Astrocyte (in vitro differentiated cells and primary cell): ENCODE measurements at regions not wholly inside any gene's neighbourhood (a gene's known extent, or its start where the extent isn't known, plus 50 kb on each side); places are given as distances from the start of the nearest gene placed in this dataset.

Source experiments
- DNase-seq: peaks from one replicate; pipeline ENCODE4 v3.0.0-alpha.2; 2010; ENCODE audit warnings: low read depth
- FAIRE-seq: peaks from 2 replicates; lab custom pipeline; 2011; peaks lifted over from hg19 to GRCh38; lab: Jason Lieb, UNC
- H2AFZ ChIP-seq: 2 replicates; pipeline ENCODE4 v1.6.0; 2012; ENCODE audit warnings: low read depth, low read length, inconsistent platforms
- H3K27ac ChIP-seq: 2 replicates; pipeline ENCODE4 v1.5.1; 2011; ENCODE audit warnings: low read depth, low read length, inconsistent platforms
- H3K27me3 ChIP-seq: 2 replicates; pipeline ENCODE4 v1.6.0; 2011; ENCODE audit warnings: low read length, inconsistent platforms; ENCODE audit not compliant: insufficient read depth
- H3K36me3 ChIP-seq: 2 replicates; pipeline ENCODE4 v1.5.1; 2011; ENCODE audit warnings: low read length, inconsistent platforms; ENCODE audit not compliant: insufficient read depth
- H3K4me1 ChIP-seq: 2 replicates; pipeline ENCODE4 v1.5.1; 2011; ENCODE audit warnings: low read length, inconsistent platforms; ENCODE audit not compliant: insufficient read depth
- H3K4me2 ChIP-seq: 2 replicates; pipeline ENCODE4 v1.6.0; 2012; ENCODE audit warnings: low read length, inconsistent platforms
- H3K4me3 ChIP-seq: 2 replicates; pipeline ENCODE4 v1.5.1; 2011; ENCODE audit warnings: low read depth, mild to moderate bottlenecking, low read length, inconsistent platforms; ENCODE audit not compliant: insufficient read depth
- H3K79me2 ChIP-seq: 2 replicates; pipeline ENCODE4 v1.6.0; 2012; ENCODE audit warnings: mild to moderate bottlenecking, low read length, inconsistent platforms; ENCODE audit not compliant: insufficient read depth
- H3K9ac ChIP-seq: 2 replicates; pipeline ENCODE4 v1.6.0; 2012; ENCODE audit warnings: mild to moderate bottlenecking, low read length, inconsistent platforms
- H3K9me3 ChIP-seq: 2 replicates; pipeline ENCODE4 v1.5.1; 2012; ENCODE audit warnings: low read depth, mild to moderate bottlenecking, low read length, inconsistent platforms; ENCODE audit not compliant: insufficient read depth
- H4K20me1 ChIP-seq: 2 replicates; pipeline ENCODE4 v1.6.0; 2012; ENCODE audit warnings: low read length, inconsistent platforms; ENCODE audit not compliant: insufficient read depth
- H3K27ac Mint-ChIP-seq: one replicate; pipeline ENCODE4 v1.8.0; 2021; ENCODE audit warnings: mild to moderate bottlenecking, mixed read lengths; ENCODE audit not compliant: unreplicated experiment
- H3K27me3 Mint-ChIP-seq: one replicate; pipeline ENCODE4 v1.8.0; 2021; ENCODE audit warnings: low read depth, mixed read lengths; ENCODE audit not compliant: unreplicated experiment
- H3K36me3 Mint-ChIP-seq: one replicate; pipeline ENCODE4 v1.8.0; 2021; ENCODE audit warnings: low read depth, mixed read lengths; ENCODE audit not compliant: unreplicated experiment
- H3K4me1 Mint-ChIP-seq: one replicate; pipeline ENCODE4 v1.8.0; 2021; ENCODE audit warnings: low read depth, mixed read lengths; ENCODE audit not compliant: unreplicated experiment
- H3K4me3 Mint-ChIP-seq: one replicate; pipeline ENCODE4 v1.8.0; 2021; ENCODE audit warnings: mild to moderate bottlenecking, moderate library complexity, mixed read lengths; ENCODE audit not compliant: unreplicated experiment
- H3K9me3 Mint-ChIP-seq: one replicate; pipeline ENCODE4 v1.8.0; 2021; ENCODE audit warnings: mild to moderate bottlenecking, mixed read lengths; ENCODE audit not compliant: unreplicated experiment
- EZH2 ChIP-seq: IDR thresholded peaks from 2 replicates; pipeline ENCODE4 v1.6.1; 2012; ENCODE audit warnings: mild to moderate bottlenecking, low read length, inconsistent platforms; ENCODE audit not compliant: insufficient read depth
- TF ChIP-seq, protein P1 (sequence below): IDR thresholded peaks from 2 replicates; pipeline ENCODE4 v1.5.1; 2011; ENCODE audit warnings: low read depth, mild to moderate bottlenecking, inconsistent platforms, low read length, moderate library complexity; ENCODE audit not compliant: insufficient read depth

DNA sequence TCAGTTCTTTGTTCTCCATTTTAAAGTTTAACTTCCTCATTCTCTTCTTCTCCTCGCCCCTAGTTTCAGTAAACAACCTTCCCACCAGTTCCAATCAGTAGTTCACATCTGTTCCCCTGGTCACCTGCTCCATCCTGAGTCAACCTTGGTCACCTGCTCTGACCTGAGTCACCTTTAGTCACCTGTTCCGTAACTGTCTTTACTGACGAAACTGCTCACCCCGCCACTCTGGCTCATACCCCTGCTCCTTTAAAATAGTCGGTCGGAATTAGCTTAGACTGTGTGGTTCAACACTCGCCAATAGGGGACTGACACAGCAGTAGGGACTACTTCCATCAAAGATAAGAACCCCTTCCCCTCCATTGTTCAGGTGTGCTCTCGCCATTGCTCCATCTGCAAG is 76.3 kb upstream of the GPBP1 start:
- H3K79me2 ChIP-seq, result no peaks in the 10 kb centered on the region
- FAIRE-seq, result no peak
- no peak overlapping the region for H3K4me2 ChIP-seq
- Mint-ChIP-seq H3K27ac (no peak overlapping the region), H3K9me3 (peaks cover 23% of the 10 kb centered on the region), H3K4me3 (no peak overlapping the region), H3K27me3 (no peaks in the 10 kb centered on the region), H3K36me3 (no peaks in the 10 kb centered on the region), H3K4me1 (no peaks in the 10 kb centered on the region)
- H3K4me1 ChIP-seq, result no peaks in the 10 kb centered on the region
- H3K27ac ChIP-seq, result no peak overlapping the region
- H4K20me1 ChIP-seq, result no peaks in the 10 kb centered on the region
- DNase-seq, result no peak
- no peak overlapping the region for H3K9ac ChIP-seq
- TF ChIP-seq, protein P1, sequence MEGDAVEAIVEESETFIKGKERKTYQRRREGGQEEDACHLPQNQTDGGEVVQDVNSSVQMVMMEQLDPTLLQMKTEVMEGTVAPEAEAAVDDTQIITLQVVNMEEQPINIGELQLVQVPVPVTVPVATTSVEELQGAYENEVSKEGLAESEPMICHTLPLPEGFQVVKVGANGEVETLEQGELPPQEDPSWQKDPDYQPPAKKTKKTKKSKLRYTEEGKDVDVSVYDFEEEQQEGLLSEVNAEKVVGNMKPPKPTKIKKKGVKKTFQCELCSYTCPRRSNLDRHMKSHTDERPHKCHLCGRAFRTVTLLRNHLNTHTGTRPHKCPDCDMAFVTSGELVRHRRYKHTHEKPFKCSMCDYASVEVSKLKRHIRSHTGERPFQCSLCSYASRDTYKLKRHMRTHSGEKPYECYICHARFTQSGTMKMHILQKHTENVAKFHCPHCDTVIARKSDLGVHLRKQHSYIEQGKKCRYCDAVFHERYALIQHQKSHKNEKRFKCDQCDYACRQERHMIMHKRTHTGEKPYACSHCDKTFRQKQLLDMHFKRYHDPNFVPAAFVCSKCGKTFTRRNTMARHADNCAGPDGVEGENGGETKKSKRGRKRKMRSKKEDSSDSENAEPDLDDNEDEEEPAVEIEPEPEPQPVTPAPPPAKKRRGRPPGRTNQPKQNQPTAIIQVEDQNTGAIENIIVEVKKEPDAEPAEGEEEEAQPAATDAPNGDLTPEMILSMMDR, result no peak
- no peak for TF ChIP-seq EZH2
- no peaks in the 10 kb centered on the region for H3K27me3 ChIP-seq
- H2AFZ ChIP-seq, result no peak overlapping the region
- no peak overlapping the region for H3K4me3 ChIP-seq
- no peaks in the 10 kb centered on the region for H3K9me3 ChIP-seq
- H3K36me3 ChIP-seq, result no peaks in the 10 kb centered on the region

DNA sequence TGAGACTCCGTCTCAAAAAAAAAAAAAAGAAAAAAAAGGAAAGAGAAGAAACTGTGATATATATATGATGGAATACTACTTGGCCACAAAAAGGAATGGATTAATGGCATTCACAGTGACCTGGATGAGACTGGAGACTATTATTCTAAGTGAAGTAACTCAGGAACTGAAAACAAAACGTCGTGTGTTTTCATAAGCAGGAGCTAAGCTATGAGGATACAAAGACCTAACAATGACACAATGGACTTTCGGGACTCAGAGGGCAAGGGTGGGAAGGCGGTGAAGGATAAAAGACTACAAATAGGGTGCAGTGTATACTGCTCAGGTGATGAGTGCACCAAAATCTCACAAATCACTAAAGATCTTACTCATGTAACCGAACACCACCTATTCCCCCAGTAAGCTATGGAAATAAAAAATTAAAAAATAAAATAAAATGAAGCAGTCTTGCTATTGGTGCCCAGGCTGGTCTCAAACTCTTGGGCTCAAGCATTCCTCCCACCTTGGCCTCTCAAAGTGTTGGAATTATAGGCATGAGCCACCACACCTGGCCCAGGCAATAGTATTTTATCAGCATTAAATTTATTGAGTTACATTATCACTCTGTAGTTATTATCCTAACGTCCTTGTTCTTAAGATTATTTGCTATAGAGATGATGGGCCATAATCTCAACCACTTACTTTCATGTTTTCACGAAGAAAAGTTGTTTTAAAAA is 71.5 kb upstream of the GPBP1 start:
- Histone ChIP-seq H3K36me3 (no peaks in the 10 kb centered on the region), H3K9ac (no peak overlapping the region), H2AFZ (no peak overlapping the region), H4K20me1 (no peaks in the 10 kb centered on the region), H3K9me3 (no peaks in the 10 kb centered on the region), H3K79me2 (no peaks in the 10 kb centered on the region), H3K4me3 (no peak overlapping the region), H3K27me3 (no peaks in the 10 kb centered on the region), H3K27ac (no peak overlapping the region), H3K4me2 (no peak overlapping the region), H3K4me1 (no peaks in the 10 kb centered on the region)
- Mint-ChIP-seq H3K27ac (no peak overlapping the region), H3K27me3 (peaks cover 6% of the 10 kb centered on the region), H3K4me3 (no peak overlapping the region), H3K9me3 (peaks cover 22% of the 10 kb centered on the region), H3K36me3 (no peaks in the 10 kb centered on the region), H3K4me1 (no peaks in the 10 kb centered on the region)
- TF ChIP-seq, protein P1, result no peak
- no peak for TF ChIP-seq EZH2
- DNase-seq (no peak), FAIRE-seq (no peak)

DNA sequence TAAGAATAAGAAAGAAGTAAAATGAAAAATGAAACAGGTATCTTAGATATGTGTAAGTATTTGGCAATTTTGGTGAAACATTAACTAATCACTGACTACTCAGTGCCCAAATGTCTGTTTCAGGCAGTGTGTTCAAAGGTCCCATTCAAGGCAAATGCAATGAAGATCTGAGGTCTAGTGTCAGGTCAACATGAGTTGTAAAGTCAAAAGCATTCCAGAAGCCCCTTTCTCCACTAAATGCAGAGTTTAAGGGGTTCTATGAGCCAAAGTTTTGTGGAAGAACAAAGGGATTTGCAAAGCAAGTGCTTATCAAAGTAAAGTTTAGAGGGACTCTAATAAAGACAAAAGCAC is 71.0 kb upstream of the GPBP1 start:
- no peak for TF ChIP-seq EZH2
- TF ChIP-seq, protein P1, result no peak
- no peak overlapping the region for H3K27ac ChIP-seq
- no peak overlapping the region for H3K4me3 Mint-ChIP-seq
- no peaks in the 10 kb centered on the region for H3K36me3 ChIP-seq
- no peak overlapping the region for H2AFZ ChIP-seq
- peaks cover 17% of the 10 kb centered on the region for H3K9me3 Mint-ChIP-seq
- H3K4me1 Mint-ChIP-seq, result no peaks in the 10 kb centered on the region
- DNase-seq, result no peak
- H3K79me2 ChIP-seq, result no peaks in the 10 kb centered on the region
- no peak overlapping the region for H3K9ac ChIP-seq
- no peaks in the 10 kb centered on the region for H3K9me3 ChIP-seq
- H3K4me2 ChIP-seq, result no peak overlapping the region
- no peaks in the 10 kb centered on the region for H3K36me3 Mint-ChIP-seq
- no peaks in the 10 kb centered on the region for H3K4me1 ChIP-seq
- no peak overlapping the region for H3K4me3 ChIP-seq
- no peak overlapping the region for H3K27ac Mint-ChIP-seq
- FAIRE-seq, result no peak
- H4K20me1 ChIP-seq, result no peaks in the 10 kb centered on the region
- H3K27me3 ChIP-seq, result no peaks in the 10 kb centered on the region
- H3K27me3 Mint-ChIP-seq, result peaks cover 9% of the 10 kb centered on the region
